H1 (cell line): ENCODE measurements at regions not wholly inside any gene's neighbourhood (a gene's known extent, or its start where the extent isn't known, plus 50 kb on each side); places are given as distances from the start of the nearest gene placed in this dataset.

Experiments
- CTCF ChIA-PET: fragments of 300-600 bp; sonication (Branson Sonifier 250); formaldehyde crosslinking; loops from one replicate; lab custom pipeline; 2021; ENCODE audit not compliant: partially characterized antibody; lab: Charles Lee
- POLR2A ChIA-PET: fragments of 300-600 bp; sonication (Branson Sonifier 250); formaldehyde crosslinking; loops from one replicate; lab custom pipeline; 2021; ENCODE audit warnings: inconsistent platforms; ENCODE audit not compliant: partially characterized antibody; lab: Charles Lee
- DNase-seq, 2 experiments: peaks; one replicate each; pipeline versions ENCODE4 v3.0.0 to v3.0.0-alpha.2; 2010 to 2022; ENCODE audit warnings: low spot score in 2 of 2, low read depth in 1 of 2, mixed read lengths in 1 of 2
- FAIRE-seq: peaks from 2 replicates; lab custom pipeline; 2011; peaks lifted over from hg19 to GRCh38; lab: Jason Lieb, UNC
- H2AFZ ChIP-seq: 2 replicates; pipeline ENCODE4 v1.8.1; 2012; ENCODE audit warnings: low read length, inconsistent platforms
- H2AK5ac ChIP-seq: 2 replicates; pipeline ENCODE4 v1.6.1; 2013; ENCODE audit warnings: low read depth, low read length
- H2BK120ac ChIP-seq: replicated peaks from 2 replicates; pipeline ENCODE3; 2013; ENCODE audit warnings: low read depth, low read length, inconsistent platforms
- H2BK12ac ChIP-seq: 2 replicates; pipeline ENCODE4 v1.6.1; 2013; ENCODE audit warnings: low read depth, low read length
- H2BK15ac ChIP-seq: 2 replicates; pipeline ENCODE4 v1.6.1; 2013; ENCODE audit warnings: low read length
- H2BK20ac ChIP-seq: 2 replicates; pipeline ENCODE4 v1.6.1; 2013; ENCODE audit warnings: low read length
- H2BK5ac ChIP-seq: 2 replicates; pipeline ENCODE4 v1.6.1; 2013; ENCODE audit warnings: low read depth, low read length
- H3K14ac ChIP-seq: 2 replicates; pipeline ENCODE4 v1.6.1; 2013; ENCODE audit warnings: inconsistent platforms; ENCODE audit not compliant: insufficient read length
- H3K18ac ChIP-seq: 2 replicates; pipeline ENCODE4 v1.6.1; 2013; ENCODE audit warnings: low read length; ENCODE audit errors: extremely low read depth
- H3K23ac ChIP-seq: 2 replicates; pipeline ENCODE4 v1.6.1; 2013; ENCODE audit warnings: inconsistent platforms; ENCODE audit not compliant: insufficient read length
- H3K23me2 ChIP-seq: 2 replicates; pipeline ENCODE4 v1.6.1; 2013; ENCODE audit warnings: low read depth, low read length
- H3K27ac ChIP-seq: 2 replicates; pipeline ENCODE4 v1.6.1; 2011; ENCODE audit warnings: low read depth, low read length, inconsistent platforms
- H3K27me3 ChIP-seq, 4 experiments: replicated peaks in 1 of 4; 1 replicate in 1 of 4; 2 replicates in 3 of 4; pipeline versions ENCODE4 v1.6.1 to v1.8.1; 2011 to 2013; ENCODE audit warnings: low read length in 3 of 4, mild to moderate bottlenecking in 3 of 4, inconsistent platforms in 2 of 4, mixed read lengths in 2 of 4, moderate library complexity in 1 of 4; ENCODE audit not compliant: control insufficient read depth in 3 of 4, insufficient read depth in 3 of 4; ENCODE audit errors: extremely low read depth in 1 of 4
- H3K36me3 ChIP-seq, 4 experiments: 2 replicates each; pipeline versions ENCODE4 v1.6.1 to v1.8.1; 2011 to 2013; ENCODE audit warnings: mild to moderate bottlenecking in 4 of 4, low read length in 3 of 4, moderate library complexity in 2 of 4, control low read depth in 1 of 4, inconsistent platforms in 1 of 4; ENCODE audit not compliant: insufficient read depth in 4 of 4, control insufficient read depth in 2 of 4
- H3K4ac ChIP-seq: replicated peaks from 2 replicates; pipeline ENCODE3; 2013; ENCODE audit warnings: low read length, low read depth, mixed read lengths, inconsistent platforms; ENCODE audit not compliant: insufficient read length
- H3K4me1 ChIP-seq, 4 experiments: replicated peaks in 1 of 4; 1 replicate in 1 of 4; 2 replicates in 3 of 4; pipeline versions ENCODE4 v1.6.1 to v1.8.1; 2011 to 2013; ENCODE audit warnings: low read length in 3 of 4, inconsistent platforms in 2 of 4, mixed read lengths in 1 of 4; ENCODE audit not compliant: insufficient read depth in 4 of 4, control insufficient read depth in 3 of 4
- H3K4me2 ChIP-seq, 2 experiments: 2 replicates each; pipeline versions ENCODE4 v1.6.1 to v1.8.1; 2011 to 2013; ENCODE audit warnings: low read depth in 2 of 2, low read length in 2 of 2, control low read depth in 1 of 2, inconsistent platforms in 1 of 2, mild to moderate bottlenecking in 1 of 2; ENCODE audit not compliant: insufficient read depth in 1 of 2
- H3K4me3 ChIP-seq, 4 experiments: fragments of 200-600, 300-600 bp in 1 of 4; sonication (generic), shearing (Covaris generic), sonication (Bioruptor Twin) in 1 of 4; 2 replicates each; pipeline versions ENCODE4 v1.5.1 to v1.8.1; 2011 to 2016; ENCODE audit warnings: low read length in 4 of 4, low read depth in 3 of 4, control low read depth in 2 of 4, inconsistent platforms in 2 of 4, mild to moderate bottlenecking in 2 of 4, mixed read lengths in 1 of 4, moderate library complexity in 1 of 4; ENCODE audit not compliant: insufficient read depth in 2 of 4; ENCODE audit errors: extremely low read depth in 1 of 4
- H3K56ac ChIP-seq: replicated peaks from 2 replicates; pipeline ENCODE3; 2013; ENCODE audit warnings: low read depth, mild to moderate bottlenecking, mixed read lengths, low read length, inconsistent platforms; ENCODE audit not compliant: insufficient read length
- H3K79me1 ChIP-seq: 2 replicates; pipeline ENCODE4 v1.6.1; 2013; ENCODE audit warnings: low read depth, low read length, control low read depth
- H3K79me2 ChIP-seq, 2 experiments: 2 replicates each; pipeline versions ENCODE4 v1.6.1 to v1.8.1; 2012 to 2013; ENCODE audit warnings: low read length in 2 of 2, mild to moderate bottlenecking in 2 of 2, inconsistent platforms in 1 of 2; ENCODE audit not compliant: insufficient read depth in 2 of 2, control insufficient read depth in 1 of 2
- H3K9ac ChIP-seq, 4 experiments: replicated peaks in 1 of 4; 1 replicate in 1 of 4; 2 replicates in 3 of 4; pipeline versions ENCODE4 v1.6.1 to v1.8.1; 2011 to 2013; ENCODE audit warnings: low read depth in 3 of 4, low read length in 3 of 4, control low read depth in 2 of 4, mild to moderate bottlenecking in 2 of 4, moderate library complexity in 2 of 4, inconsistent platforms in 1 of 4; ENCODE audit errors: extremely low read depth in 1 of 4
- H3K9me3 ChIP-seq, 2 experiments: 2 replicates each; pipeline versions ENCODE4 v1.6.1 to v1.8.1; 2012 to 2013; ENCODE audit warnings: mild to moderate bottlenecking in 2 of 2, moderate library complexity in 2 of 2, control low read depth in 1 of 2, inconsistent platforms in 1 of 2, low read depth in 1 of 2, low read length in 1 of 2, mixed read lengths in 1 of 2; ENCODE audit not compliant: insufficient read depth in 2 of 2
- H4K20me1 ChIP-seq, 2 experiments: replicated peaks in 1 of 2; 2 replicates each; pipeline versions ENCODE3 to v1.8.1; 2011 to 2013; ENCODE audit warnings: inconsistent platforms in 2 of 2, low read length in 2 of 2, mild to moderate bottlenecking in 1 of 2; ENCODE audit not compliant: insufficient read depth in 2 of 2, control insufficient read depth in 1 of 2
- H4K5ac ChIP-seq: 2 replicates; pipeline ENCODE4 v1.6.1; 2013; ENCODE audit warnings: low read length, low read depth, mixed read lengths, inconsistent platforms; ENCODE audit not compliant: insufficient read length
- H4K8ac ChIP-seq: 2 replicates; pipeline ENCODE4 v1.8.0; 2013; ENCODE audit warnings: mild to moderate bottlenecking, moderate library complexity, low read length, inconsistent platforms; ENCODE audit not compliant: insufficient read depth; ENCODE audit errors: extremely low read depth
- H4K91ac ChIP-seq: replicated peaks from 2 replicates; pipeline ENCODE3; 2013; ENCODE audit warnings: low read length, mixed read lengths, inconsistent platforms; ENCODE audit not compliant: insufficient read length
- BACH1 ChIP-seq: IDR thresholded peaks from 2 replicates; pipeline ENCODE4 v1.6.1; 2012; ENCODE audit warnings: low read length, improper control_type of control experiment
- FOSL1 ChIP-seq: IDR thresholded peaks from 2 replicates; pipeline ENCODE4 v1.6.1; 2011; ENCODE audit warnings: mild to moderate bottlenecking, low read depth, low read length, moderate library complexity; ENCODE audit not compliant: insufficient read depth
- RNF2 ChIP-seq: fragments of 200-900, 300-1000 bp; sonication (generic); IDR thresholded peaks from 2 replicates; pipeline ENCODE4 v1.7.1; 2016; ENCODE audit warnings: borderline replicate concordance, low read depth, mild to moderate bottlenecking, antibody characterized with exemption, low read length; ENCODE audit not compliant: poor library complexity, severe bottlenecking; ENCODE audit errors: missing control alignments
- SIRT6 ChIP-seq: IDR thresholded peaks from one replicate; pipeline ENCODE4 v1.7.1; 2012; ENCODE audit warnings: low read length, inconsistent platforms
- WGBS, 2 experiments: shearing (Covaris generic) in 1 of 2; methylation state at CpG; one replicate each; pipeline versions ENCODE4 v1.1.6 to v1.1.7; 2013 to 2015; ENCODE audit warnings: low lambda C conversion rate in 2 of 2, mixed read lengths in 2 of 2, inconsistent platforms in 1 of 2, low coverage in 1 of 2, missing lambda C conversion rate in 1 of 2; ENCODE audit not compliant: insufficient replicate concordance in 2 of 2, insufficient coverage in 1 of 2, insufficient read length in 1 of 2; ENCODE audit errors: extremely low coverage in 1 of 2, missing lambda C conversion rate in 1 of 2; 5-methylcytosine and 5-hydroxymethylcytosine counted together

GRCh38 chr10:2905851-2906250 lies 161.5 kb upstream of the PFKP start:
- DNase-seq: no peak
- no peak overlapping the region for H3K23ac ChIP-seq
- H3K4me3 ChIP-seq: no peak overlapping the region
- TF ChIP-seq RNF2 (no peak), SIRT6 (no peak), FOSL1 (no peak), BACH1 (no peak)
- TF ChIP-seq, all 59 proteins: peak for 0
- Histone ChIP-seq H3K27me3 (no peaks in the 10 kb centered on the region), H3K18ac (no peak overlapping the region), H2BK15ac (no peak overlapping the region), H3K79me2 (no peaks in the 10 kb centered on the region), H4K20me1 (peaks cover 0 to 2% of the 10 kb centered on the region in 2 experiments), H3K4me1 (no peaks in the 10 kb centered on the region), H3K9ac (no peak overlapping the region; a peak in 1 of 7 replicates), H3K4me2 (no peak overlapping the region), H3K14ac (no peak overlapping the region), H4K91ac (no peak overlapping the region), H2AFZ (no peak overlapping the region), H2BK5ac (no peak overlapping the region), H2BK20ac (no peak overlapping the region), H3K79me1 (no peaks in the 10 kb centered on the region), H3K27ac (no peak overlapping the region), H4K8ac (no peak overlapping the region), H2AK5ac (no peak overlapping the region; the same call in 1 of the 2 replicates), H4K5ac (no peak overlapping the region), H2BK12ac (no peak overlapping the region), H3K56ac (no peak overlapping the region), H3K23me2 (peaks cover 8% of the 10 kb centered on the region), H3K9me3 (no peaks in the 10 kb centered on the region), H2BK120ac (no peak overlapping the region), H3K36me3 (no peaks in the 10 kb centered on the region), H3K4ac (no peak overlapping the region)
- ChIA-PET POLR2A (no interaction called here), CTCF (interaction anchor here (1.3 to 1.8 kb wide), 2 partner anchors 22 to 138 kb away, joined by 3 to 8 read pairs; no protein-coding TSS in a partner anchor)
- 91% methylated on average over 9 of the region's 9 CpGs; no CpG with 5 or more reads in 1 of the 2 experiments for WGBS, 2 experiments
- FAIRE-seq: no peak
